ENCODE measurements at regions not wholly inside any gene's neighbourhood (a gene's known extent, or its start where the extent isn't known, plus 50 kb on each side); places are given as distances from the start of the nearest gene placed in this dataset.

- in situ Hi-C loops (cut with HindIII; ENCODE audit: low sequenced_read_pairs), result no loop called here
- DNase-seq (ENCODE audit: low read depth, low spot score), result no peak
- TF ChIP-seq CTCF (IDR thresholded peaks at IDR 0.05; ENCODE audit: low read depth, low read length), result no peak
- H3K4me3 ChIP-seq (ENCODE audit: low read depth, low read length), result no peak overlapping the region
Measured at GRCh38 chr2:180356676-180357075, 349.6 kb upstream of the CWC22 start.

DNA sequence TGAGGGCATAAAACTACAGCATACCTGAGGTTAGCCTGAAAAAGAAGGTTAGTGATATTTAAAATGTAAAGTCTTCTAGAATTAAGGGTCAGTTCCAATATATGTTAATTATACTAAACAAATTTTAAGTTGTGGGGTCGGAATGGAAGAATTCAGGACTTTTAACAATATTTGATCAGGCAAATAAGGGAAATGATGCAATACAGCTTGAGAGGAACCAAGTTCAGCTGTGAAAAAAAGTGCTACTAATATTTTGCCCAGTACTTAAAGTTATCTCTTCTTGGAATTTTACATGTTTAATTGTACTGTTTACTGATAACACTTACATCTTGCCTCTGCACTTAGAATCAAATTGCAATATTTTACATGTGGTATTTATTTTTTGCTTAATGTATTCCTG is 345.5 kb upstream of the CWC22 start:
- TF ChIP-seq CTCF (IDR thresholded peaks at IDR 0.05; ENCODE audit: low read depth, low read length), result no peak
- H3K4me3 ChIP-seq (ENCODE audit: low read depth, low read length), result no peak overlapping the region
- in situ Hi-C loops (cut with HindIII; ENCODE audit: low sequenced_read_pairs), result no loop called here

DNA sequence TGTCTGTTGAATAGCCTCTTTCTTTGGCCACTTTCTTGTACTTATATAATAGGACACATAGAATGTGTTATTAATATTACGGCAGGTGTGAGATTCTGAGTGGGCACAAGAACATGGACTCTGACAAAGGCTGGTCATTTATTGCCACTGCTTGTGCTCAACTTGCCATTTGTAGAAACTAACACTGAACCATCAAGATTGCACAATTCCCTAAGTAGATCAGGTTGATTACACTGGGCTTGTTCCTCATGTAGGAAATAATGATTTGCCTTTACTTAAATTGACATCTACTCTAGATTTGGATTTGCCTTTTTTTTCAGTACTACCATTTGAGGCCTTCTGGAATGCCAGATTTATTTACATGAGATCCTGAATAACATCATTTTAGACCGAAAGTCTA is 342.7 kb upstream of the CWC22 start:
- in situ Hi-C loops (cut with HindIII; ENCODE audit: low sequenced_read_pairs), result no loop called here
- no peak overlapping the region for H3K4me3 ChIP-seq (ENCODE audit: low read depth, low read length)
- no peak for DNase-seq (ENCODE audit: low read depth, low spot score)
- TF ChIP-seq CTCF (IDR thresholded peaks at IDR 0.05; ENCODE audit: low read depth, low read length), result no peak

More for the DNA sequence above, 345.5 kb upstream of the CWC22 start:
- DNase-seq (ENCODE audit: low read depth, low spot score), result no peak

- in situ Hi-C loops (cut with HindIII; ENCODE audit: low sequenced_read_pairs), result no loop called here
- no peak overlapping the region for H3K4me3 ChIP-seq (ENCODE audit: low read depth, low read length)
- DNase-seq (ENCODE audit: low read depth, low spot score), result no peak
- no peak for TF ChIP-seq CTCF (IDR thresholded peaks at IDR 0.05; ENCODE audit: low read depth, low read length)
Measured at GRCh38 chr2:180343528-180344345, 336.6 kb upstream of the CWC22 start.

- no peak for TF ChIP-seq CTCF (IDR thresholded peaks at IDR 0.05; ENCODE audit: low read depth, low read length)
- DNase-seq (ENCODE audit: low read depth, low spot score), result no peak
- no peak overlapping the region for H3K4me3 ChIP-seq (ENCODE audit: low read depth, low read length)
- in situ Hi-C loops (cut with HindIII; ENCODE audit: low sequenced_read_pairs), result no loop called here
Measured at GRCh38 chr2:180337136-180337535, 330.0 kb upstream of the CWC22 start.

DNA sequence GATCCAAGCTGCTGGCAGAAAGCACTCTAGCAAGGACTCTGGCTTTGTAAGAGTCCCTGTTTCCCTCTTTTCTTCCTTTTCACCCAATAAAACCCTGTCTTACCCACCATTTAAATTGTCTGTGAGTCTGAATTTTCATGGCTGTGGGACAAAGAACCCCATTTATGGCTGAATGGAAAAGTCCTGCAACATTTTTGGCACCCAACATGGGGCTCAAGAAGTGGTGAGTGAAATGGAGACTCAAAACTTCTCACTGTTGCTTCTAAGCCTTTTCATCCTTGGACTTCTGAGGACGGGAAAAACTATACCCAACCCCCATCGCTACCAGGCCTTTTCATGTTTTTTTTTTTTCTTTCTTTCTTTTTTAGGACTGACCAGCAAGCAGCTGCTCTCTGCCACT is 329.5 kb upstream of the CWC22 start:
- no peak for DNase-seq (ENCODE audit: low read depth, low spot score)
- TF ChIP-seq CTCF (IDR thresholded peaks at IDR 0.05; ENCODE audit: low read depth, low read length), result no peak
- in situ Hi-C loops (cut with HindIII; ENCODE audit: low sequenced_read_pairs), result no loop called here
- H3K4me3 ChIP-seq (ENCODE audit: low read depth, low read length), result no peak overlapping the region

Data from astrocyte of the spinal cord (primary cell).